CD4-positive, alpha-beta T cell (primary cell): ENCODE measurements at regions not wholly inside any gene's neighbourhood (a gene's known extent, or its start where the extent isn't known, plus 50 kb on each side); places are given as distances from the start of the nearest gene placed in this dataset.

Experiments used
- ATAC-seq: fragments of 200-7000 bp; cut with Tn5 transposase; one replicate; pipeline ENCODE4 v1.10.0; 2022; ENCODE audit warnings: mild to moderate bottlenecking; ENCODE audit not compliant: poor library complexity
- CTCF ChIA-PET: fragments of 350-600 bp; sonication (Branson Sonifier 250); formaldehyde crosslinking; loops from one replicate; lab custom pipeline; 2021; ENCODE audit warnings: antibody characterized with exemption, inconsistent platforms; lab: Charles Lee
- POLR2A ChIA-PET: fragments of 350-600 bp; sonication (Branson Sonifier 250); formaldehyde crosslinking; loops from one replicate; lab custom pipeline; 2021; ENCODE audit warnings: antibody characterized with exemption, inconsistent platforms; lab: Charles Lee
- DNase-seq, 14 experiments: peaks; one replicate each; pipeline ENCODE4 v3.0.0-alpha.2; 2013 to 2020; ENCODE audit warnings: mixed read lengths in 2 of 14
- H3K27ac ChIP-seq, 2 donors: one replicate each; pipeline versions ENCODE4 v1.5.1 to v1.7.0; 2013; ENCODE audit warnings: low read length in 2 of 2, low read depth in 1 of 2, mild to moderate bottlenecking in 1 of 2
- H3K27me3 ChIP-seq, 2 experiments: 1 replicate in 1 of 2; 2 replicates in 1 of 2; pipeline versions ENCODE4 v1.6.1 to v1.7.0; 2013; ENCODE audit warnings: low read length in 2 of 2, control low read depth in 1 of 2, mild to moderate bottlenecking in 1 of 2, moderate library complexity in 1 of 2; ENCODE audit not compliant: insufficient read depth in 2 of 2, control insufficient read depth in 1 of 2
- H3K36me3 ChIP-seq: one replicate; pipeline ENCODE4 v1.6.1; 2013; ENCODE audit warnings: low read length, control low read depth; ENCODE audit not compliant: insufficient read depth
- H3K4me1 ChIP-seq: one replicate; pipeline ENCODE4 v1.6.1; 2013; ENCODE audit warnings: low read length, control low read depth; ENCODE audit not compliant: insufficient read depth
- H3K4me3 ChIP-seq: one replicate; pipeline ENCODE4 v1.5.1; 2013; ENCODE audit warnings: mild to moderate bottlenecking, low read length, moderate library complexity
- H3K9me3 ChIP-seq, 2 experiments: 1 replicate in 1 of 2; 2 replicates in 1 of 2; pipeline versions ENCODE4 v1.6.1 to v1.7.0; 2013; ENCODE audit warnings: low read length in 2 of 2, mild to moderate bottlenecking in 2 of 2, control low read depth in 1 of 2, moderate library complexity in 1 of 2; ENCODE audit not compliant: control insufficient read depth in 1 of 2, insufficient read depth in 1 of 2
- H3K27ac Mint-ChIP-seq: one replicate; pipeline ENCODE4 v1.8.0; 2020; ENCODE audit warnings: mixed read lengths
- H3K27me3 Mint-ChIP-seq: one replicate; pipeline ENCODE4 v1.8.0; 2021; ENCODE audit warnings: mixed read lengths
- H3K36me3 Mint-ChIP-seq: one replicate; pipeline ENCODE4 v1.8.0; 2021; ENCODE audit warnings: low read depth, mixed read lengths
- H3K4me1 Mint-ChIP-seq: one replicate; pipeline ENCODE4 v1.8.0; 2021; ENCODE audit warnings: low read depth, mixed read lengths
- H3K4me3 Mint-ChIP-seq: one replicate; pipeline ENCODE4 v1.8.0; 2020; ENCODE audit warnings: mild to moderate bottlenecking, mixed read lengths
- H3K9me3 Mint-ChIP-seq: one replicate; pipeline ENCODE4 v1.8.0; 2020; ENCODE audit warnings: mixed read lengths
- CTCF ChIP-seq: fragments of 200-600 bp; IDR thresholded peaks from one replicate; pipeline ENCODE4 v1.8.0; 2022; ENCODE audit warnings: antibody characterized with exemption, mild to moderate bottlenecking
- intact Hi-C, 2 experiments: fragments of 100-400 bp; cut with DNase I in 1 of 2; cut with micrococcal nuclease in 1 of 2; formaldehyde crosslinking; loops; one replicate each; pipeline versions ENCODE4 v1.15.1 to v1.9.0; 2023 to 2025; cut with DNase I, micrococcal nuclease

GRCh38 chr9:108040783-108041182, 551.2 kb upstream of the KLF4 start:
- H3K36me3 ChIP-seq: no peaks in the 10 kb centered on the region
- Mint-ChIP-seq H3K4me1 (no peaks in the 10 kb centered on the region), H3K36me3 (no peaks in the 10 kb centered on the region), H3K27ac (no peak overlapping the region), H3K4me3 (no peak overlapping the region), H3K9me3 (peaks cover 11% of the 10 kb centered on the region), H3K27me3 (no peaks in the 10 kb centered on the region)
- DNase-seq (no peak), ATAC-seq (no peak)
- H3K27me3 ChIP-seq: no peaks in the 10 kb centered on the region
- intact Hi-C loops: no loop called here
- TF ChIP-seq CTCF: no peak
- H3K4me1 ChIP-seq: no peaks in the 10 kb centered on the region
- ChIA-PET CTCF (no interaction called here), POLR2A (no interaction called here)
- H3K27ac ChIP-seq: no peak overlapping the region
- peaks cover 3 to 4% of the 10 kb centered on the region in 2 experiments for H3K9me3 ChIP-seq
- no peak overlapping the region for H3K4me3 ChIP-seq

GRCh38 chr9:108039493-108039892, 549.9 kb upstream of the KLF4 start:
- ATAC-seq (no peak), DNase-seq (no peak)
- Mint-ChIP-seq H3K36me3 (no peaks in the 10 kb centered on the region), H3K9me3 (peaks cover 11% of the 10 kb centered on the region), H3K27me3 (no peaks in the 10 kb centered on the region), H3K4me1 (no peaks in the 10 kb centered on the region), H3K4me3 (no peak overlapping the region), H3K27ac (no peak overlapping the region)
- Histone ChIP-seq H3K27me3 (no peaks in the 10 kb centered on the region), H3K27ac (no peak overlapping the region), H3K36me3 (no peaks in the 10 kb centered on the region), H3K9me3 (peaks cover 2 to 7% of the 10 kb centered on the region in 2 experiments), H3K4me1 (no peaks in the 10 kb centered on the region), H3K4me3 (no peak overlapping the region)
- ChIA-PET POLR2A (no interaction called here), CTCF (no interaction called here)
- intact Hi-C loops: no loop called here
- TF ChIP-seq CTCF: no peak

- Histone ChIP-seq H3K4me3 (no peak overlapping the region), H3K9me3 (peaks cover 0 to 6% of the 10 kb centered on the region in 2 experiments), H3K27me3 (no peaks in the 10 kb centered on the region), H3K27ac (no peak overlapping the region), H3K36me3 (no peaks in the 10 kb centered on the region), H3K4me1 (no peaks in the 10 kb centered on the region)
- H3K4me1 Mint-ChIP-seq: no peaks in the 10 kb centered on the region
- no peak for TF ChIP-seq CTCF
- no peak for DNase-seq
- H3K27me3 Mint-ChIP-seq: no peaks in the 10 kb centered on the region
- CTCF ChIA-PET: no interaction called here
- no peak overlapping the region for H3K27ac Mint-ChIP-seq
- H3K9me3 Mint-ChIP-seq: peaks cover 11% of the 10 kb centered on the region
- H3K36me3 Mint-ChIP-seq: no peaks in the 10 kb centered on the region
- POLR2A ChIA-PET: no interaction called here
- intact Hi-C loops: no loop called here
- H3K4me3 Mint-ChIP-seq: no peak overlapping the region
- ATAC-seq: no peak
These were observed 549.4 kb upstream of the KLF4 start for GRCh38 chr9:108039012-108039411.
